GM23248 (cell line): ENCODE measurements at regions not wholly inside any gene's neighbourhood (a gene's known extent, or its start where the extent isn't known, plus 50 kb on each side); places are given as distances from the start of the nearest gene placed in this dataset.

Source experiments
- EZH2 ChIP-seq: fragments of 200-600 bp; sonication (generic); IDR thresholded peaks from 2 replicates; pipeline ENCODE4 v1.6.1; 2018; ENCODE audit warnings: antibody characterized with exemption, mild to moderate bottlenecking; ENCODE audit not compliant: insufficient read depth, poor library complexity, severe bottlenecking
- EZH2phosphoT487 ChIP-seq: fragments of 200-600 bp; sonication (generic); IDR thresholded peaks from 2 replicates; pipeline ENCODE4 v1.6.1; 2018; ENCODE audit warnings: antibody characterized with exemption, moderate library complexity, mild to moderate bottlenecking, low read depth; ENCODE audit not compliant: insufficient read depth

GRCh38 chr13:91032104-91032503, 315.4 kb upstream of the MIR17HG start:
- no peak for TF ChIP-seq EZH2
- TF ChIP-seq EZH2phosphoT487: no peak
